T47D (cell line): ENCODE measurements at regions not wholly inside any gene's neighbourhood (a gene's known extent, or its start where the extent isn't known, plus 50 kb on each side); places are given as distances from the start of the nearest gene placed in this dataset.

ENCODE experiments used
- DNase-seq, 2 experiments: peaks; one replicate each; pipeline versions ENCODE4 v3.0.0 to v3.0.0-alpha.2; 2011 to 2012; ENCODE audit warnings: low read depth in 1 of 2, low spot score in 1 of 2
- JUND ChIP-seq: IDR thresholded peaks from 2 replicates; pipeline ENCODE4 v1.6.1; 2012; ENCODE audit warnings: low read depth
- in situ Hi-C: cut with HindIII; loops from 2 replicates; pipeline ENCODE4 v1.10.0; 2016; ENCODE audit warnings: low sequenced_read_pairs, low pct_unique_long_range_greater_than_20kb

DNA sequence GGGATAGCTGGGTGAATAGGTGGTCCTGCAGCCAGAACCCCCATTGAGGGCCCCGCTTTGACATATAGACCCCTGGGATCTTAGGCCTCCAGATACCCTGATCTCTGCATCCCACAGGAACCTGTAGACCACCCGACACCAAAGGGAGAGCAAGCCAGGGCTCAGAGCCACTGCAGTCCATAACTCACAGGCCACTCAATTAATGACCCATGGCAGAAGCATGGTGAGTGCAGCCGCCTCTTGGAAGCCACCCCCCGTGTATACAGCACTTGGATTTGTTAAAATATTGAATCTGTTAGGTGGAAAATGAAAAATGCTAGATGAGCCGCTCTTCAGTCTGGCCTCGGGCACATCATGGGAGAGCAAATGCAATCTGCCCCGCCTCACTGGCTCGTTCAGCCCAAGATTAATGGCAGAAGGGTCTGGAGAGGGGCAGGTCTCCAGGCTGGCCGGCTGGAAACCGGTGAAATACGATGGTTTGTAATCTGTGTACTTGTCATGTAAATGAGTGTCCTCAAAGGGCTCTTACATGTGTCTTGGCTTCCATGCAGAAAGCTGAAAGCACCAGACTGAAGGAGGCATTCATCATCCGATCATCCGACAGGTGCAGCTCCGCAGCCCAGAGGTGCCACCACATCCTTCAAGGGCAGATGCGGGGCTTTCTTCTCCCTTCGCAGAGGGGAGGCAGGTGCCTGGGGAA, 111.3 kb downstream of the OLFM1 start:
- DNase-seq: no peak
- TF ChIP-seq JUND: no peak
- in situ Hi-C loops: no loop called here

DNA sequence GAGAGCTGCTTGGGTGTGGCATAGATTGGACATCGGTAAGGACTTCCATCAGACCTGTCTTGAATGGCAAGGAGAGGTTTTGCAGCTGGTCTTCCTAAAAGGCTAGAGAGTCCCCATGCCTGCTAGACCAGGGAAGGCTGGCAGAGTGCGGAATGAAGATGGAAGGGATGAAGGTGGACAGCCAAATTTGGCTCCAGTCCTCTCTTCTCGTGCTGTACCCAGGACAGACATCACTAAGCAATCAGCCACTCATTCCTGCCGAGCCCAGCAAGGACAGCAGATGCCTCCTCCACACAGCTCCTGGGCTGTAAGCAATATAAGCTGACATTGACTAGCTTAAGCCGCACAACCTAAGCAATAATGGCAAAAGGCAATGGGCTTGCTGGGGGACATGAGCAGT, 112.0 kb downstream of the OLFM1 start:
- TF ChIP-seq JUND: no peak
- no peak for DNase-seq
- in situ Hi-C loops: no loop called here

DNA sequence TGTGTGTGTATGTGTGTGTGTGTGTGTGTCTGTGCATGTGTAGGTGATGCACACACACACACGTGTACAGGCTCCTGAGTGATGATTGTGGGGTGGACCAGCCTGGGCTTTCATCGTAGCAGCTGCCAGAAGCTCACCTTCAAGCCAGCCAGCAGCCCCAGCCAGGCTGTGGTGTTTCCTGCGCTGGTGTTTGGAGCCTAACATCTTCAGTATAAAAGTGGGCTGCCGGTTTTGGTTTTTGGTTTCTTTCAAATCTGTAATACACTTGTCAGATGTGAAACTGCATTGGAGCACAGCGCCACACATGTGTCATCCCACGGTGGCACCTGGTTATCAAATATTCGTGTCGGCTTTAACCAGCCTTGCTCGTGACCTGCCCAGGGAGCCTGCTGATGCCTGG, 114.2 kb downstream of the OLFM1 start:
- no peak for DNase-seq
- in situ Hi-C loops: no loop called here
- no peak for TF ChIP-seq JUND

DNA sequence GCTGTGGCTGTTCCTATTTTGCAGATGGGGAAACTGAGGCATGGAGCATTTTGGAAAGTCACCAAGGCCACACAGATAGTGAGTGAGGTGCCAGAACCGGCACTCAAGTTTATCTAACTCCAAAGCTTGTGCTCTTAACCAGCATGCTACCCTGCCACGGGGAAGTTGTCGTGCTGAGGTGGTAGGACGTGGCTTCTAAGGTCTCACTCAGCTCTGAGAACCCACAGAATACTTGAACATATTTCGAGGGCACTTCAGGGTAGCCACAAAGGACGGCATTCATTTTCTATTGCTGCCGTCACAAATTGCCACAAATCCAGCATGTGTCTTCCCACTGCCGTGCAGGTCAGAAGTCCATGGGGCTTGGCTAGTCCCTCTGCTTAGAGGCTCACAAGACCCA, 116.7 kb downstream of the OLFM1 start:
- in situ Hi-C loops: no loop called here
- DNase-seq: no peak
- no peak for TF ChIP-seq JUND

DNA sequence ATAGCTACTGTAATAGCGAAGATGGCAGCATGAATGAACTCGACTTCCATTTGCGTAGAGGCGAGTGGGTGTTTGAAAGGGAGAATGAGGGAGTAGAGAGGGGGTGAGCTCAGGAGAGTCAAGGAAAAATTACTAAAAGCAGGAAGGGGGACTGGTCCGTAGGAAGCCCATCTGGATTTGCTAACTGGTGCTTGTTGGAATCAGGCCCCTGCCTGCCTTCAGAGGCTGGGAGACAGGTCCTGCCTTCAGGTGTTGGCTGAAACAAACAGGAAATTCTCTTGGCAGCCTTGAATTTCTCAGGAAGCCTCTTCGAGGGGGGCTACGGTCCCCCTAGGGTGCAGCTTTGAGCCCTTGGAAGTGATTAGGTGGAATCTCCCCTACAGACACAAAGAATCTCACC, 121.7 kb downstream of the OLFM1 start:
- in situ Hi-C loops: no loop called here
- DNase-seq: no peak
- no peak for TF ChIP-seq JUND

DNA sequence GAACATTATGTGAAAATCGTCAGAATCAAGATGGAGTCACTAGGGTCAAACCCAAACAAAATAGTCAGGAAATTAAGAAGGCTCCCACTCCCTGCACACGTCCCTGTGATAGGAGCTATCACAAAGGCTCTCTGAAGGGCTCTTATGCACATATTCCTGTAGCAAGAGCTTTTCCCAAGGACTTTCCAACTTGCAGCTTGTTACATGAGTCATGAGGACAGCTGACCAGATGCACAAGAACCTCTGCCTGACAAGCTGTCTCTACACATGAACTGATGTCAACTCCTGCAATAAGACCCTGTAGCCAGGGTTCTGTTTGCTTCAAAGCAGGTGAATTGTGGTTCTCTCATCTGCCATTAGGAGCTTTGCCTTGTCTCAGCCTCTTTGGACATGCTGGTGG, 122.4 kb downstream of the OLFM1 start:
- in situ Hi-C loops: no loop called here
- no peak for DNase-seq
- no peak for TF ChIP-seq JUND

DNA sequence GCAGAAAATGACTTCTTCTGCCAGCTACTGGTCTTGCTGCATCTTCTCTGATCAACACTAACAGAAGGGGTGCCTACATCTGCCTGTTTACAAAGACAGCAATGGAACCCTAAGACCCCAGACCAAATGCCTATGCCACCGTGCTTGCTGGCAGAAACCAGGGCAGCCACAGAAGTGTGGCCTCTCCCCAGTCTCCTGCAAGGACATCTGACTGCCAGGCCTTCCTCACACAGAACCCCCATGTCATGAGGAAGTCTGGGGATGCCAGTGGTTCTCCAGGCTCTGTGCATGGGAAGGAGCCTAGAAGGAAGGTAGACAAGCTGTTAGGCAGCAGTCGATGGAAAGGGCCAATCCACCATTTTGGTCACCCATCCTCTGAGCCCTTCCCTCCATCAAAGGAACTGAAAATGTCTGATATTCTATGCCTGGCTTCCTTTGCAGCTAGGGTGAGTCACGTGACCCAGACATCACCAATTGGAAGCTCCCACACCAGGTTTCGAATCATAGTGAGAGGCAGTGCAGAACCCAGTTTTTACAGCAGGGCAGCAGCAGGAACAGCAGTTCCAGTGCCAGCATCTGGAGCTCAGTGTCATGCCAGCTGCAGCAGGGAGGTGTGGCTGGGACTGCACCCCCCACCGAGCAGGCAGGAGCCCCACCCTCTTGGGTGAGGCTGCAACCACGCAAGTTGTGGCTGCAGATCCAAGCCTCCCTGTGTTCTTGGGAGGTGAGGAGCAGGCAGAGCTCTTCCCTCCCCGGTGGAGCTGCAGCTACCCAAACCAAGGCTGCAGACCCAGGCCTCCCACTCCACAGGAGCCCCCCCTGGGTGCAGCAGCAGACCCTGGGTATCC, 123.4 kb downstream of the OLFM1 start:
- no peak for DNase-seq
- in situ Hi-C loops: no loop called here
- no peak for TF ChIP-seq JUND

DNA sequence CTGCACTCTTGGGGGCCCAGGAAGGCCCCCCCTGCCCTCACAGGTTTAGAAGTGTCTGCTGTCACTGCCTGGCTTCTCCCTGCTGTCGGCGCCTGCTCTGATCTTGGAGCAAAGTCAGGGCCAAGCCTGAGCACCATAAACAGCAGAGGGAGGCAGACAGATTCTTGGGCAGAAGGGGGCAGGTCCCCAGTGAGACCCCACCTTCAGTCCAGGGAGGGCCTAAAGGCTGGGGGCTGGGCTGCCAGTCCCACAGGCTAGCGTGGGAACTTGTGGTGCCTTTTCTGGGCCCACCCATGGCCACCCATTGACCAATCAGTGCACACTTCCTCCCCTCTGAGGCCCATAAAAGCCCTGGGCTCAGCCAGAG, 124.0 kb downstream of the OLFM1 start:
- no peak for TF ChIP-seq JUND
- in situ Hi-C loops: no loop called here

DNA sequence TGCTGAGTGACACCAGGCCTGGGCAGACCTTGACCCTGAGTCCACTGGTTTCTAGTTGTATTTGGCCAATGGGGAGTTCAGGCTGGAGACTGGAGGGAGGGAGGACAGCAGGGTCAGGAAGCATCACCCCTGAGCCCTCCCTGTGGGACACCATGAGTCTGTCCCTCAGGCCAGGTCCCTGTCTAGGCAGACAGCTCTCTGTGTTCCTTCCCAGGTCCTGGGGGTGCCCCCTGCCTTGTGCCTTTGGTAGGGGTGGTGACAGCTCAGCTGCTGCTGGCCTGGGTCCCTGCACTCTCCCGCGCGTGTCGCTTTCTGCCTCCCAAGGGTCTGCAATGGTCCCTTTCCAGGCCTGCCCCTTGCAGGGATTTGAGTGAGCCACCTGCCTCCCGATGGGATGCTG, 125.5 kb downstream of the OLFM1 start:
- no peak for DNase-seq
- TF ChIP-seq JUND: no peak

More for the DNA sequence above, 124.0 kb downstream of the OLFM1 start:
- DNase-seq: no peak

DNA sequence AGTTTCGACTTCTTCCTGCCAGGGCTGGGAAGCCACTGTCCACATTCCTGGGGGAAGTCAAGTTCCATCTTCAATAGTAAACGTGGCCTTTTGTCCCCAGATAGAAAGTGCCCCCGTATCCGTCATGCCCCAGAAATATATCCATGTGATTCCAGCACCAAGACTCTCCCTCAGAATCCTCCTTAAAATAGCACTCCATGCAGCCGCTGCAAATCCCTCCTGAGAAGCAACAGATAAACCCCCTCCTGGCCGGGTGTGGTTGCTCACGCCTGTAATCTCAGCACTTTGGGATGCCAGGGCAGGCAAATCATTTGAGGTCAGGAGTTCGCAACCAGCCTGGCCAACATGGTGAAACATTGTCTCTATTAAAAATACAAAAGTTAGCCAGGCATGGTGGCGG, 126.1 kb downstream of the OLFM1 start:
- no peak for TF ChIP-seq JUND
- DNase-seq: no peak
- in situ Hi-C loops: no loop called here

More for the DNA sequence above, 125.5 kb downstream of the OLFM1 start:
- in situ Hi-C loops: no loop called here

DNA sequence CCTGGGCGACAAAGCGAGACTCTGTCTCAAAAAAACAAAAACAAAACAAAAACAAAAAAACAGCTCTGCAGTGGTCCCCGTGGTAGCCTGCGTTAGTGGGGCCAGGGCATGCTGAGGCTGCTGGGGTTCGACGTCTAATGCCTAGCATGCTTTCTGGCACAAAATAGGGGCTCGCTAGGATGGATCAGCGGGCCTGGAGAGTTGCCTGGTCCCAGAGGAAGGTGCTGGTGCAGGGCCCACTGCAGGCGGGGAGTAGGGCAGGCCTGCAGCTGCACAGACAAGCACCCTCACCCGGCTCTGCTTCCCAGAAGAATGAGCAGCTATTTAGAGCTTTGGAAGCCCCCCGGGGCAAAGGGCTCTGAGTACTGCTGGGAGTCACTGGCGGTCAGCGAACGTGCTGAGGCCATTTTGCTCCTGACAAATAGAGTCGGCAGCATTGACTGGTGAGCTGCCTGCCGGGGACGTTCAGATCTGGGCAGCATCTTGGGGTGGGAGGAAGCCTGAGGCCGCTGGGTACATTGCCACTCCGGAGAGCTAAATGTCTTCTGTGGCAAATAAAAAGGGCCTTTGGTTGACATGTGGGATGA, 126.7 kb downstream of the OLFM1 start:
- in situ Hi-C loops: no loop called here
- DNase-seq: no peak
- TF ChIP-seq JUND: no peak

DNA sequence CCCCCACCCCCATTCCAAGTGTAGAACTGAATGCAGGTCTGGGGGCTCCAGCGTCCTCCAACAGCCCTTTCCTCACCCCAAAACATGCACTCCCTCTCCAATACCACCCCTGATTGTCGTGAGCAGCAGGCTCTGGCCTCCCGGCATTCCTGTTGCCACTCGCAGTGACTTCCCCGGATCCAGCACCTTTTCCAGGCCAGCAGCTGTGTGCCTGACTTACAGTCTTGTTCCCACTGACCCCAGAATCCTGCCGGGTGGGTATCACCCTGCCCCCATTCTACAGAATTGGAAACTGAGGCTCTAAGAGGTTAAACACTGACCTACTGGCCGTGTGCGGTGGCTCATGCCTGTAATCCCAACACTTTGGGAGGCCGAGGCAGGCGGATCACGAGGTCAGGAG, 127.2 kb downstream of the OLFM1 start:
- TF ChIP-seq JUND: no peak
- in situ Hi-C loops: no loop called here
- DNase-seq: no peak

DNA sequence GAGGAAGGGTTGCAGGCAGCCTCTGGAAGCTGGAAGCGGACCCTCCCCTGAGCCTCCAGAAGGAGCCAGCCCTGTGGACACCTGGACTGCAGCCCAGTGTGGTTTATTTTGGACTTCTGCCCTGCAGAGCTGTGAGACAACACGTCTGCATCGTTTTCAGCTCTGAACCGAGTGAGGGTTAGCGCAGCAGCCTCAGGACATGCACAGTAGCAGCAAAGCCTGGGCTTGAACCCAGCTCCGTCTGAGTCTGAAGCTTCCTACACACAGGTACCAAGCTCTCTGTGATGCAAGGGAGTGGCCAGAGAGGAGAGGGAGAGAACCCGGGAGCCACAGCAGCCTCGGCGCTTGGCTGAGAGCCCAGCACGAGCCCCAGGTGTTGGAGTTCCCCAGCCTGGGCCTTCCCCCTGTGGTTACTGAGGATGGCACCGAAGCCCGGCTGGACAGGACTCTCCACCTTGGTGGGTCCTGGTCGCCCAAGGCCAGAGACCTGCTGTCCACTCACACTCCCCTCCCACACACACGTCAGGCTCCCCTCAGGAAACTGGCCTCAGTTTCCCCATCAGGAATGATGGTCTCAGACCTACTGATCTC, 128.2 kb downstream of the OLFM1 start:
- peak in 1 of 2 experiments; percentile 52 for DNase-seq
- TF ChIP-seq JUND: no peak
- in situ Hi-C loops: no loop called here
